K562 (cell line): ENCODE measurements at regions not wholly inside any gene's neighbourhood (a gene's known extent, or its start where the extent isn't known, plus 50 kb on each side); places are given as distances from the start of the nearest gene placed in this dataset.

Experiments
- CTCF ChIP-seq, 3 experiments: IDR thresholded peaks in 2 of 3; conservative IDR thresholded peaks in 1 of 3; 2 replicates each; pipeline ENCODE4 v1.5.1; 2011 to 2012; ENCODE audit warnings: low read length in 3 of 3, mild to moderate bottlenecking in 3 of 3, control low read depth in 2 of 3, improper control_type of control experiment in 1 of 3, inconsistent platforms in 1 of 3, low read depth in 1 of 3, mixed read lengths in 1 of 3, moderate library complexity in 1 of 3; ENCODE audit not compliant: insufficient read depth in 2 of 3
- E2F3 ChIP-seq: fragments of 250-450 bp; sonication (Bioruptor Pico); IDR thresholded peaks from 2 replicates; pipeline ENCODE4 v1.4.0; 2020; ENCODE audit warnings: mild to moderate bottlenecking
- GABPB1 ChIP-seq: sonication (generic); formaldehyde crosslinking; IDR thresholded peaks from 2 replicates; pipeline ENCODE4 v1.8.0; 2022; ENCODE audit warnings: mild to moderate bottlenecking, missing genetic modification reagents
- GMEB1 ChIP-seq: fragments of 250-450 bp; sonication (Bioruptor Pico); IDR thresholded peaks from 2 replicates; pipeline ENCODE4 v1.4.0; 2020; ENCODE audit warnings: mild to moderate bottlenecking
- HDAC6 ChIP-seq: IDR thresholded peaks from 2 replicates; pipeline ENCODE4 v1.6.1; 2012; ENCODE audit warnings: low read depth, mild to moderate bottlenecking, control low read depth, inconsistent platforms, low read length, moderate library complexity
- MLX ChIP-seq, 2 experiments: fragments of 450-650 bp in 1 of 2; sonication (generic) in 1 of 2; formaldehyde crosslinking; conservative IDR thresholded peaks; 2 replicates each; pipeline versions ENCODE4 v1.4.0 to v1.8.1; 2020 to 2022; ENCODE audit warnings: mild to moderate bottlenecking in 1 of 2, missing genetic modification reagents in 1 of 2
- MYNN ChIP-seq, 2 experiments: sonication (generic); formaldehyde crosslinking in 1 of 2; IDR thresholded peaks; 2 replicates each; pipeline versions ENCODE4 v1.5.0 to v1.6.1; 2016 to 2020; ENCODE audit warnings: antibody characterized with exemption in 1 of 2, missing genetic modification reagents in 1 of 2
- PHB ChIP-seq: fragments of 250-450 bp; sonication (Bioruptor Pico); IDR thresholded peaks from 2 replicates; pipeline ENCODE4 v1.5.0; 2021
- POU5F1 ChIP-seq: fragments of 150-350 bp; IDR thresholded peaks from 2 replicates; pipeline ENCODE4 v1.6.1; 2014; ENCODE audit warnings: borderline replicate concordance, low read length, low read depth, mild to moderate bottlenecking; ENCODE audit not compliant: partially characterized antibody
- RBM34 ChIP-seq: fragments of 200-400 bp; formaldehyde crosslinking; IDR thresholded peaks from 2 replicates; pipeline ENCODE4 v1.6.1; 2018; ENCODE audit warnings: low read length, borderline replicate concordance; ENCODE audit not compliant: insufficient read depth
- SRSF1 ChIP-seq: fragments of 200-400 bp; formaldehyde crosslinking; IDR thresholded peaks from 2 replicates; pipeline ENCODE4 v1.6.1; 2017; ENCODE audit warnings: mild to moderate bottlenecking, low read depth, low read length, moderate library complexity
- TCFL5 ChIP-seq: fragments of 250-450 bp; sonication (Bioruptor Pico); conservative IDR thresholded peaks from 2 replicates; pipeline ENCODE4 v1.6.1; 2021; ENCODE audit warnings: mild to moderate bottlenecking, moderate library complexity, matching md5 sums
- TSHZ1 ChIP-seq: fragments of 250-450 bp; sonication (Bioruptor Pico); IDR thresholded peaks from 2 replicates; pipeline ENCODE4 v1.4.0; 2020; ENCODE audit warnings: mild to moderate bottlenecking, moderate library complexity
- WHSC1 ChIP-seq: IDR thresholded peaks from one replicate; pipeline ENCODE4 v1.6.1; 2012; ENCODE audit warnings: low read length, control low read depth, inconsistent platforms
- YY1 ChIP-seq, 3 experiments: IDR thresholded peaks; 2 replicates each; pipeline ENCODE4 v1.6.1; 2011; ENCODE audit warnings: low read length in 2 of 3, mild to moderate bottlenecking in 2 of 3, moderate library complexity in 2 of 3, borderline replicate concordance in 1 of 3, control low read depth in 1 of 3, low read depth in 1 of 3; ENCODE audit not compliant: insufficient read depth in 3 of 3, insufficient replicate concordance in 2 of 3, control insufficient read depth in 1 of 3, insufficient read length in 1 of 3; ENCODE audit errors: extremely low read depth in 1 of 3
- ZNF146 ChIP-seq: IDR thresholded peaks from one replicate; pipeline ENCODE4 v1.6.1; 2018; ENCODE audit warnings: missing compliant biosample characterization; ENCODE audit not compliant: unreplicated experiment
- ZNF175 ChIP-seq: fragments of 200-800 bp; sonication (Bioruptor generic); IDR thresholded peaks from 2 replicates; pipeline ENCODE4 v1.6.1; 2016; ENCODE audit warnings: low read depth, mild to moderate bottlenecking, missing genetic modification characterization, missing compliant biosample characterization
- ZNF197 ChIP-seq: fragments of 200-800 bp; sonication (Bioruptor generic); IDR thresholded peaks from 2 replicates; pipeline ENCODE4 v1.6.1; 2016; ENCODE audit warnings: low read depth, missing genetic modification characterization, missing compliant biosample characterization
- ZNF282 ChIP-seq: sonication (generic); formaldehyde crosslinking; IDR thresholded peaks from 2 replicates; pipeline ENCODE4 v1.8.1; 2023; ENCODE audit warnings: missing genetic modification reagents
- ZNF507 ChIP-seq: conservative IDR thresholded peaks from 2 replicates; pipeline ENCODE4 v1.6.1; 2017; ENCODE audit warnings: missing genetic modification characterization, missing compliant biosample characterization
- ZNF668 ChIP-seq: fragments of 250-450 bp; sonication (Bioruptor Pico); IDR thresholded peaks from 2 replicates; pipeline ENCODE4 v1.8.0; 2022; ENCODE audit warnings: mild to moderate bottlenecking, inconsistent platforms

- TF ChIP-seq TSHZ1 (CRISPR knock-in tag) (no peak), CTCF (IDR thresholded peaks at IDR 0.05 in 2 of 3, conservative IDR thresholded peaks at IDR 0.05 in 1 of 3; ENCODE audit: insufficient read depth in 2 of 3, low read depth in 1 of 3, low read length in 3 of 3) (no peak), ZNF507 (tag) (no peak), HDAC6 (no peak), MLX (CRISPR knock-in tag; conservative IDR thresholded peaks at IDR 0.05) (no peak), E2F3 (CRISPR knock-in tag) (no peak), ZNF197 (CRISPR knock-in tag) (no peak), ZNF175 (no peak), ZNF146 (CRISPR knock-in tag) (no peak), POU5F1 (no peak), ZNF282 (CRISPR knock-in tag) (no peak), SRSF1 (no peak), WHSC1 (no peak), GABPB1 (CRISPR knock-in tag) (no peak), YY1 (IDR thresholded peaks at IDR 0.05; ENCODE audit: borderline replicate concordance in 1 of 3, control insufficient read depth in 1 of 3, extremely low read depth in 1 of 3, insufficient read depth in 3 of 3, insufficient read length in 1 of 3, insufficient replicate concordance in 2 of 3, low read depth in 1 of 3, low read length in 2 of 3) (no peak), RBM34 (no peak), ZNF668 (no peak), PHB (CRISPR knock-in tag) (no peak), MYNN (IDR thresholded peaks at IDR 0.05) (no peak), MYNN (CRISPR knock-in tag; IDR thresholded peaks at IDR 0.05) (no peak), TCFL5 (no peak), GMEB1 (no peak)
These were observed 1200.2 kb upstream of the CDH6 start (continued) for GRCh38 chr5:29993286-29993685.
